Bronchial epithelial cell (primary cell): ENCODE measurements at regions not wholly inside any gene's neighbourhood (a gene's known extent, or its start where the extent isn't known, plus 50 kb on each side); places are given as distances from the start of the nearest gene placed in this dataset.

ENCODE experiments used
- DNase-seq: peaks from one replicate; pipeline ENCODE4 v3.0.0-alpha.2; 2010; ENCODE audit warnings: low read depth
- FAIRE-seq: peaks from 2 replicates; lab custom pipeline; 2011; peaks lifted over from hg19 to GRCh38; lab: Jason Lieb, UNC
- H3K27me3 ChIP-seq: 2 replicates; pipeline ENCODE4 v1.5.1; 2011; ENCODE audit warnings: low read length; ENCODE audit not compliant: control insufficient read depth, insufficient read depth
- H3K36me3 ChIP-seq: 2 replicates; pipeline ENCODE4 v1.5.1; 2011; ENCODE audit warnings: low read length; ENCODE audit not compliant: control insufficient read depth, insufficient read depth
- H3K4me3 ChIP-seq: 2 replicates; pipeline ENCODE4 v1.5.1; 2011; ENCODE audit warnings: mild to moderate bottlenecking, low read depth, low read length, control low read depth
- CTCF ChIP-seq: IDR thresholded peaks from 2 replicates; pipeline ENCODE4 v1.5.1; 2011; ENCODE audit warnings: mild to moderate bottlenecking, moderate library complexity, low read length, control low read depth, inconsistent platforms; ENCODE audit not compliant: insufficient read depth, severe bottlenecking

GRCh38 chr9:80874276-80874675 lies 815.1 kb downstream of the TLE1 start:
- DNase-seq, result peak; percentile 71
- FAIRE-seq, result no peak
- no peaks in the 10 kb centered on the region for H3K27me3 ChIP-seq
- no peak overlapping the region for H3K4me3 ChIP-seq
- no peak for TF ChIP-seq CTCF
- H3K36me3 ChIP-seq, result no peaks in the 10 kb centered on the region

GRCh38 chr9:80873861-80874260 lies 815.5 kb downstream of the TLE1 start:
- FAIRE-seq (no peak), DNase-seq (no peak)
- Histone ChIP-seq H3K27me3 (no peaks in the 10 kb centered on the region), H3K4me3 (no peak overlapping the region), H3K36me3 (no peaks in the 10 kb centered on the region)
- TF ChIP-seq CTCF, result no peak

- no peak for DNase-seq
- TF ChIP-seq CTCF, result no peak
- Histone ChIP-seq H3K36me3 (no peaks in the 10 kb centered on the region), H3K27me3 (no peaks in the 10 kb centered on the region), H3K4me3 (no peak overlapping the region)
- FAIRE-seq, result no peak
Measured at GRCh38 chr9:80871596-80871995, 817.8 kb downstream of the TLE1 start.

GRCh38 chr9:80867731-80868130 lies 821.6 kb downstream of the TLE1 start:
- FAIRE-seq (no peak), DNase-seq (peak; percentile 90)
- no peak for TF ChIP-seq CTCF
- no peaks in the 10 kb centered on the region for H3K27me3 ChIP-seq
- no peak overlapping the region for H3K4me3 ChIP-seq
- H3K36me3 ChIP-seq, result no peaks in the 10 kb centered on the region

- DNase-seq, result peak; percentile 88
- no peaks in the 10 kb centered on the region for H3K27me3 ChIP-seq
Measured at GRCh38 chr9:80866576-80867227, 822.6 kb downstream of the TLE1 start.

More at GRCh38 chr9:80866576-80867227, 822.6 kb downstream of the TLE1 start:
- H3K4me3 ChIP-seq, result no peak overlapping the region
- FAIRE-seq, result no peak
- no peak for TF ChIP-seq CTCF
- no peaks in the 10 kb centered on the region for H3K36me3 ChIP-seq
